ENCODE measurements at regions not wholly inside any gene's neighbourhood (a gene's known extent, or its start where the extent isn't known, plus 50 kb on each side); places are given as distances from the start of the nearest gene placed in this dataset.
A peak's percentile ranks its signal among the peaks of the same experiment; 100 is the strongest.

- DNase-seq (ENCODE audit: low read depth) = no peak
Observed at GRCh38 chr20:17819395-17820093, 119.8 kb downstream of the BANF2 start.

- no peak for DNase-seq (ENCODE audit: low read depth)
Observed at GRCh38 chr20:17818187-17818586, 118.4 kb downstream of the BANF2 start.

GRCh38 chr20:17816804-17817587 is 117.2 kb downstream of the BANF2 start:
- DNase-seq (ENCODE audit: low read depth) = peak; percentile 59

DNA sequence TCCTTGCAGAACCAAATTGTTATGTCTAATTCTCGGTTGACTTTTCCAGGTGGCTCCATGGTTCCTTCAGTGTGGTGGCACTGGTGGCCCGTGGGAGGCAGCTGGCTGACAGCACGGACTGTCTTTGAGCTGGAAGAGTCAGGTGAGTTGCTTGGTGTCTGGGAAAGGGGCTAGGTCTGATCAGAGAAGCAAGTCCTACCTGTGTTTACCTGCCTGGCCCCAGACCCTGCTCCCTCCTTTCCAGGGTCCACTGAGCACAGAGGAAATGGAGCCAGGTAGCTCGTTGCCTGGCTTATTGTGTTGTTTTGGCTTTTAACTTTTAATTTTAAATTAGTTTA is 111.8 kb downstream of the BANF2 start:
- no peak for DNase-seq (ENCODE audit: low read depth)

GRCh38 chr20:17810847-17811627 is 111.3 kb downstream of the BANF2 start:
- DNase-seq (ENCODE audit: low read depth) = no peak

- DNase-seq (ENCODE audit: low read depth) = no peak
Observed at GRCh38 chr20:17810062-17810631, 110.4 kb downstream of the BANF2 start.

GRCh38 chr20:17809362-17810061 is 109.7 kb downstream of the BANF2 start:
- DNase-seq (ENCODE audit: low read depth) = no peak

DNA sequence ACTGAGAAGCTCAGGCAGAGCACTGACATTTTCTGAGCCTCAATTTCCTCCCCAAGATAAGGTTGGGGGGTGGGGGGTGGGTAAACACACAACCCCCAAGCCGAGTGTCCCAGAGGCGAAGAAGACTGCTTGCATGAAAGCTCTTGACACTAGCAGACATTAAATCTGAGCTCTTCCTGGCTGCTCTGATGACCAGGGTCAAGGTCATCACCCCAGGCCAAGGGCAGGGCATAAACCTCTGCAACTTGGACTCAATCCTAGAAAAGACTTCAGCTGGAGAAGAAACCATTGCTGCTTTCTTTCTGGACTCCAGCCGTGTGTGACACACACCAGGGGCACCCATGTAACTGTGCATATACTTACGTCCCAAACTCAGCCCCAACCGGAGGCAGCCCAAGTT is 109.0 kb downstream of the BANF2 start:
- no peak for DNase-seq (ENCODE audit: low read depth)

DNA sequence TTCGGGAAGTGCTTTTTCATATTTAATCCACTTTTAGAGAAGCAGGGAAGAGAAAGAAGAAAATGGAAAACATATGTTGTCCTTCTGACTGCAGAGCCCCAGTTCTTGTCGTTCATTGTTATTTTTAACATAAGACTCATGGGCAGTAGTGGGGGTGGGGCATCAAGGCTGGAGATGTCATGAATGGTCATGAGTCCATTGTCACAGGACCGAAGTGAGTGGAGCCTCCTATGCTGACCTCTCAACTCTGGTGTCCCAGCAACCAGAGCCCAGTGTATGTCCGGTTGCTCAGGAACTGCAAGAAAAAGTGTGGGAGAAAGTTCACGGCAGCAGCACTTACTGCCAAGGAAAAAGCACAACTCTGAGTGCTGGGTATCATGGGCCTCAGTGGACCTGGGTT is 108.6 kb downstream of the BANF2 start:
- DNase-seq (ENCODE audit: low read depth) = no peak

DNA sequence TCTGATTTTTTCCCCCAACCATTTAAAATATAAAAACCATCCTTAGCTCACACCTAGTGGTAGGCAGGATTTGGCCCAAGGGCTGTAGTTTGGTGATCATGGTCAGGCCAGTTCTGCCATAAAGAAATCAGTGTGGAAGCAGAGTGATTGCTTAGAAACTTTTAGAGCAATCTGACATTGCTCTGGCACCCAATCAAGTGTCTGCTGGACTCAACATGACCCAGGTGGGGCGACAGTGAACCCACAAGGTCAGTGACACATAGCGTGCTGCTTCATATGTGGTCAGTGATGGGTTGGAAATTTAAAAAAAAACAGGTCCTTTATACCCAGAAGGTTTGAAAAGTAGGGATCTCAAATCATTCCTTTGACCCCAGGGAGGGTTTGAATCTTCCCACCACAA is 107.9 kb downstream of the BANF2 start:
- DNase-seq (ENCODE audit: low read depth) = no peak

- DNase-seq (ENCODE audit: low read depth) = peak; percentile 51
Observed at GRCh38 chr20:17806739-17807441, 107.1 kb downstream of the BANF2 start.

DNA sequence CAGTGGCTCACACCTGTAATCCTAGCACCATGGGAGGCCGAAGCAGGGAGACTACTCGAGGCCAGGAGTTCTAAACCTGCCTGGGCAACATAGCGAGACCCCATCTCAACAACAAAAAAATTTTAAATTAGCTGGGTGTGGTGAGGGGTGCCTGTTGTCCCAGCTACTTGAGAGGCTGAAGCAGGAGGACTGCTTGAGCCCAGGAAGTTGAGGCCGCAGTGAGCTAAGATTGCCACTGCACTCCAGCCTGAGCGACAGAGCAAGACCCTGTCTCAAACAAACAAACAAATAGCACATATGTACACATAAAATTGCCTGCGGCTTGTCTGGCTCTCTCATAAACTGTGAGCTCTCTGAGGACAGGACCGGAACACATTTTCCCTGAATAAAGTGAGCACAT is 106.3 kb downstream of the BANF2 start:
- no peak for DNase-seq (ENCODE audit: low read depth)

DNA sequence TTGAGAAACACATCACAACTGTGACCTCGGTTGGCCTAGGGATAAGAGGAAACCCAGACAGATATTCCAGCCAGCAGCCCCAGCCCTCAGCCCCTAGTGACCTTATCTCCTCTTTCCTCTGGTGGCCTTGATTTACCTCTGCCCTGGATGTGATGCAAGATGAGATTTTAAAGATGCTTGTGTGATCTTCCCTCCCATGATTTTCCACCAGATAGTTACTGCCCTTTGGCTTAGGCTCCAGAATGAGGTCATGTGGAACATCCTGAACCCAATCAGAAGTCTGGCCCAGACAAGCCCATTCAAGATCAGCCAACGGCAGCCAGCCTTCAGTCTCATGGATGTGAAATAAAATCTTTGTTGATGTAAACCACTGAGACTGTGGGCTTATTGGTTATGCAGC is 104.0 kb downstream of the BANF2 start:
- no peak for DNase-seq (ENCODE audit: low read depth)

- DNase-seq (ENCODE audit: low read depth) = no peak
Observed at GRCh38 chr20:17799575-17800227, 99.9 kb downstream of the BANF2 start.

DNA sequence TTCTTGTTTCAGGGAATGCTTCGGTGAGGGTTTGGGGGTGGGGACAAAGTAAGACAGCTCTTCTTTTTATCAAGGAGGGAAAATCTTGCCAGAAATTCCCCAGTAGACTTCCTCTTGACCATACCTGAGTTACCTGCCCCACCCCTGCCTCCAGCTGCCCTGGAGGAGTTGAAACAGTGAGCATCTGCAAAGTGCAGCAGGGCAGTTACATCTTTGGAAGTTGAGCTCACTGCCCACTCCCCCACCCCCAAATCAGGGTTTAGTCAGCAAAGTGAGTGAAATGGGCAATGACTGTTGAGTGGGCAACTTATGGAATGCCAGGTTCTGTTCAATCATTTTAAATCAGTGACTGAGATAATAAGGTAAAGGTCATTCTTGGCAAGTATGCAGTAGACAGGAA is 98.8 kb downstream of the BANF2 start:
- DNase-seq (ENCODE audit: low read depth) = no peak

GRCh38 chr20:17797579-17797978 is 97.8 kb downstream of the BANF2 start:
- DNase-seq (ENCODE audit: low read depth) = no peak

- DNase-seq (ENCODE audit: low read depth) = no peak
Observed at GRCh38 chr20:17797161-17797560, 97.4 kb downstream of the BANF2 start.

DNA sequence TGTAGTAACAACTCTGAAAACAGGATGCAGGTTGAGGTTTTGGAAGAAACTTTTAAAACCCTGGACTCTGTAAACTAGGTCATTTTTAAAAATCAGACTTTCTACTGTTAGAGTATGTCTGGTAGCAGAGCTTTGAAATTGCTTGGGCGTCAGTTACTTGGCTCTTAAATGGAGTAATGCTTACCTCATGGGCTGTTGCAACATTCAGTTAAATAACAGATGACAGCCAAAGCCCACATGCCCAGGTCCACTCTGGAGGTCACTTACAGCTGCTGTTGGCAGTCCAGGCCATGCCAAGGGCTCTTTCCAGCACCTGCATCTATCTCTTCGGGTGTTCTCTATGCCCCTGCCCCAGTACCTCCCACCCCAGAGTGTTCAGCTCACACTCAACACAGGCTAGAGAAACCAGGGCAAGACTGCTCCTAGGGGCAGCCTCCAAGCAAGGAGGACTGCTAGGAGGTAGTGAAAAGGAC is 96.4 kb downstream of the BANF2 start:
- DNase-seq (ENCODE audit: low read depth) = no peak

DNA sequence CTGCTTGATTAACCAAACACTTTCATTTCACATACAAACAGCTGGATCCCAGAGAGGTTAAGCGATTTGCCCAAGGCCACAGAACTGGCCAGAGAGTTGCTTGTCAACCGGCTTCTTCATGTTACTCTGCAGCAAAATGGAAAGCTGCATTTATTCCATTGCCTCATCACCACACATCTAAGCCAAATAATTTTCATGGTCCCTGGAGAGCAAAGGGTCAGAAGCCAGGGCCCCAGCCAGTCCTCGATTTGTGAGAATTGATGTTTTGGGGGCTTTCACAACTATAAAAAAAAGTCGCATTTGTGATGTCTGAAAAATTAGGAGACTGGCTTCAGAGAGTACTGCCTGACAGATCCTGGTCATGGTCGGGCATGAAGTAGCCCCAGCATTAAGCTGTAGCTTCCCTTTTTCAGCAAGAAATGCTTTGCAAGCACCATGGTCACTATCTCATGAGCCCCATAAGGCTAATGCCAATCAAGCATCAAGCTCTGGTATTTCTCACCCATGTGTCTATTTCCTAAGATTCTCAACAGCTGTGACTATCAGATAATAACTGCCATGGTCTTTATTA is 95.8 kb downstream of the BANF2 start:
- DNase-seq (ENCODE audit: low read depth) = no peak

DNA sequence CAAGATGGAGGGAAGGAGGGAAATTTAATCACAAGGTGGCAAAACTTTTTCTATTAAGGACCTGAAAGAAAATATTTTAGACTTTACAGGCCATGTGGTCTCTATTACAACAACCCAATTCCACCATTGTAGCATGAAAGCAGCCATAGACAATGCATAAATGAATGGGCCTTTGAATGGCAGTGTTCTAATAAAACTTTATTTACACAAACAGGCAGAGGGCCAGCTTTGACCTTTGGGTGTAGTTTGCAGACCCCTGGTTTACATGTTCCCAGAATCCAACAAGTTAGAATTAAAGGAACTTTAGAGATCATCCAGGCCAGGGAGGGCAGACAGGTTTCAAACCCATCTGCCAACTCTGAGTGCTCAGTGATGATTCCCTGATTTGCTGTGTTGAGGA is 95.2 kb downstream of the BANF2 start:
- no peak for DNase-seq (ENCODE audit: low read depth)
